CD4-positive, alpha-beta T cell treated with Interleukin-17A for 1 hour (primary cell): ENCODE measurements at regions not wholly inside any gene's neighbourhood (a gene's known extent, or its start where the extent isn't known, plus 50 kb on each side); places are given as distances from the start of the nearest gene placed in this dataset.

Source experiments
- DNase-seq: peaks from one replicate; pipeline ENCODE4 v3.0.0-alpha.2; 2020

DNA sequence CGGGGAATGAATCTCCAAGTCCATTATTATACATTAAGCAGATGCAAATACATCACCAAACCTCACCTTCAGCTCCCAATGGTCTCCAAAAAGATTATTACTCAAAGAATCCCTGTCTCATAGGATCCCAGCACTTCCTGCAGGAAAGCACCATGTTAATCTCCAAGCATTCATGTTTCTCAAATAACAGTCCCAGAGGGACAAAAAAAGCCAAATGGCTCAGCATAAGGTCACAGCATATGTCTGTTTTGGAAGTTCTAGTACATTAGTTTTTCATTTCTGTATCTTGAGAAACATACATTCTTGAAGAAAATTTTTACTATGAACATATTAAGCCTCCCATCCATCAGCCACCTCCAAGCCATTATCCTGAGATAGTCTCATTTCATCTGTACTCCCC is 103.3 kb downstream of the METTL4 start:
- DNase-seq = no peak

DNA sequence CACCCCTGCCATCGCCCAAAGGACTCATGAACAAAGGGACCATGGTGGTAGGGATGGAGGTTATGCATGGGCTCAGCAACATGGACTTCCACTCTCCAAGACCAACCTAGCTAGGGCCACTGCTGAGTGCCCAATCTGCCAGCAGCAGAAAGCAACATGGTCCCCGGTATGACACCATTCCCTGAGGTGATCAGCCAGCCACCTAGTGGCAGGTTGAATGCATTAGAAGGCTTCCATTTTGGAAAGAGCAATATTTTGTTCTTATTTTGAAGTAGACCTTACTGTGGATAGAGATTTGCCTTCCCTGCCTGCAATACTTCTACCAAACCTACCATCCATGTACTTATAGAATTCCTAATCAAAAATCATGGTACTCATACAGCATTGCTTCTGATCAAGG is 99.8 kb downstream of the METTL4 start:
- DNase-seq = no peak

DNA sequence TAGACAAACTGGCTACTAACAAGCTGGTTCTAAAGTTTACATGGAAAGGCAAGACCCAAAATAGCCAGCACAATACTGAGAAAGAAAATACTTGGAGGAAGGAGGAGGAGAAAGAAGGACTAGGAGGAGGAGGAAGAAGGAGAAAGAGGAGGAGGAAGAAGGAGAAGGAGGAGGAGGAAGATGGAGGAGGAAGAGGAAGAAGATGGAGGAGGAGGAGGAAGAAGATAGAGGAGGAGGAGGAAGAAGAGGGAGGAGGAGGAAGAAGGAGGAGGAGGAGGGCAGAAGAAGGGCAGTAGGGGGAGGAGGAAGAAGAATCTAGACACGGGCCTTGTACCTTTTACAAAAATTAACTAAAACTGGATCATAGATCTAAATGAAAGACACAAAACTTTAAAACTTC is 92.6 kb downstream of the METTL4 start:
- no peak for DNase-seq

DNA sequence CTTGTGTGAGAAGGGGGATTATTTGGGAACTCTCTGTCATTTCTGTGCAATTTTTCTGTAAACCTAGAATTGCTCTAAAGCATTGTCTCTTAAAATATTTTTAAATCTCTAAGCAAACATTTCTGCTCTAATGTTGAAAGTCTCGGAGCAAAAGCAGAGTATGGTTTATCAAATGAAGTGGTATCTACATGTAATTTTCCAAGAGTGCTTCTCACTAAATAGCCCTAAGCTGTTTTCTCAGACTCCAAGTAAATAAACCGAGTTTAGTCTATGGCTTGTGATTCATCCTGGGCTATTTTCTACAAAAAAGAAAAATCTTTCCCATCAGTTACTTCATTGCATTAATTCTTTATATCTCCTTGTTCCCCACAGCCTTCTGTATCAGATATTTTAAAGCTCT is 90.8 kb downstream of the METTL4 start:
- no peak for DNase-seq

DNA sequence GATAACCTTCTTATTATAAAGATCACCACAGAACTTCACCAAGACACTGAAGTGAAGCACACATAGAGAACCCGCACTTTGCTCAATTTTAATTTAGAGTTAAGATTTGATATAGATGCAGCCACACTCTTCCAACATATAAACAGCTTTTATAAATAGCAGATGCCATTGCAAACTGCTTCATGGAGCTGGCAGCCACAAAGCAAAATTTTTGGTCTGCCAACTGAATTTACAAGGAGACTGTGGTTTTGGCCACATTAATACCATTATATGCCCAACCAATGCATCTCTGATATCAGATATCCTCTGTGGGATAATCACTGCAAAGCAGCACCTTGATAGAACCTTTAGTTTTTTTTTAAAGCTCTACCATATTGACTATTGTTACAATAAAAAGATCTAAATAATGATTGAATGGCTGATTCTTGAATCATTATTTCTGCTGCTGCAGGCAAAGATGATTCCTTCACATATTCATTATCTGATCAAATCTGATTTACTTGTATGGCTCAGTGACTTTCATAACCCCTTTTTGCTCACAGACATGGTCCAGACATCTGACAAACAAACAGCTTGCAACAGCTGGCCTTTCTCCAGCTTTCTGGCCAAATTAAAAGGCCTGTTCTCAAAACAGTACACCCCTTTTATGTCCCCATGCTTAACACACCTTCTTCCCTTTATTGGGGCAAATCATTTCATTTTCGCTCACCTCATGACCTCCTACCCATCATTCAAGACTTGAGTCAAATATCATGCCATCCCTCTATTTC is 88.4 kb downstream of the METTL4 start:
- no peak for DNase-seq

DNA sequence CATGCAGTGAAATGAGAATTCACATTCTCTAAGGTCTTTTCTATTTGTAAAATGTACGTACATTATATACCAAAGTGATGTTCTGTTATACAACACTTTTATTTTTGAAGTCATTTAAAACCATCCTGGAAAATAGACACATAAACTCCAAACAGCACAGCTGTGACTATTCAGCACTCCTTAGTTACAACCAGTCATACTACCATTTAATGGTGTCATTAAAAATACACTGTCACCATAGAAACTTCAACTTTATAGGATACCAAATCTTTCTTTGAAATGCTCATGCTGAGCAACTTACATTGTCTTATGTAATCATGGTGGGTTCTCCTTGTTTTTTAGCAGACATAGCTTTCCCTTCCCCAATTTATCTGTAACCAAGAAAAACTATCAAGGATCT is 85.3 kb downstream of the METTL4 start:
- DNase-seq = no peak

DNA sequence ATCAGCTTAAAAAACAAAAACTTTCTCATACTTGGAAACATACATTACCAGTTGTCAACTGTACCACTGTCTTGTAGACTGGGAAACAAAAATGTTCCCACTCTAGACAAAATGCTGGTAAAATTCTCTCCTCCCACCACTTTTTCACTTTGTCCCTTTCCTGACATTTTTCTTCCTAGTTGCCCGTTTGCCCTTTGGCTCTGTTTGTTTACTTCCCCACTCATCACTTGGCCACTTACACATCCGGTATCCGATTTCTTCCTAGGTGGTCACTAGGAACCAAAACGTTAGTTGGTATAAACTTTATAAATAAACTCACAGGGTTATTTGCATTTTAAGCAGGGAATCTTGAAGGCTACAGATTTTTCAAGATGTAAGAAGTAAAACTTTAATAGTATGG is 84.9 kb downstream of the METTL4 start:
- no peak for DNase-seq
